MG63 (cell line): ENCODE measurements at regions not wholly inside any gene's neighbourhood (a gene's known extent, or its start where the extent isn't known, plus 50 kb on each side); places are given as distances from the start of the nearest gene placed in this dataset.

Source experiments
- DNase-seq: peaks from one replicate; pipeline ENCODE4 v3.0.0-alpha.2; 2020
- H3K27me3 ChIP-seq: fragments of 250-450 bp; sonication (Bioruptor Pico); 2 replicates; pipeline ENCODE4 v1.5.1; 2020; ENCODE audit warnings: mild to moderate bottlenecking, moderate library complexity
- H3K36me3 ChIP-seq: fragments of 250-450 bp; sonication (Bioruptor Pico); 2 replicates; pipeline ENCODE4 v1.5.1; 2020; ENCODE audit warnings: mild to moderate bottlenecking, moderate library complexity
- H3K4me3 ChIP-seq: fragments of 250-450 bp; sonication (Bioruptor Pico); 2 replicates; pipeline ENCODE4 v1.5.1; 2020; ENCODE audit warnings: mild to moderate bottlenecking, moderate library complexity
- H3K9me3 ChIP-seq: fragments of 250-450 bp; sonication (Bioruptor Pico); 2 replicates; pipeline ENCODE4 v1.5.1; 2020; ENCODE audit warnings: mild to moderate bottlenecking, moderate library complexity

- no peak for DNase-seq
- Histone ChIP-seq H3K4me3 (no peak overlapping the region), H3K27me3 (no peaks in the 10 kb centered on the region), H3K9me3 (peaks cover 8% of the 10 kb centered on the region; the same call in 1 of the 2 replicates), H3K36me3 (no peaks in the 10 kb centered on the region)
Observed at GRCh38 chr7:46751471-46751870, 830.4 kb upstream of the IGFBP3 start.

GRCh38 chr7:46750321-46750865 is 829.3 kb upstream of the IGFBP3 start:
- DNase-seq, result no peak
- no peaks in the 10 kb centered on the region for H3K36me3 ChIP-seq

GRCh38 chr7:46747869-46748576 is 827.0 kb upstream of the IGFBP3 start:
- Histone ChIP-seq H3K27me3 (no peaks in the 10 kb centered on the region), H3K36me3 (no peaks in the 10 kb centered on the region), H3K9me3 (peaks cover 8% of the 10 kb centered on the region; the same call in 1 of the 2 replicates), H3K4me3 (no peak overlapping the region)
- no peak for DNase-seq

More at GRCh38 chr7:46750321-46750865, 829.3 kb upstream of the IGFBP3 start:
- Histone ChIP-seq H3K9me3 (peaks cover 8% of the 10 kb centered on the region; the same call in 1 of the 2 replicates), H3K4me3 (no peak overlapping the region), H3K27me3 (no peaks in the 10 kb centered on the region)

- no peak overlapping the region for H3K4me3 ChIP-seq
- H3K27me3 ChIP-seq, result no peaks in the 10 kb centered on the region
- peaks cover 8% of the 10 kb centered on the region; the same call in 1 of the 2 replicates for H3K9me3 ChIP-seq
- no peaks in the 10 kb centered on the region for H3K36me3 ChIP-seq
- peak; percentile 59 for DNase-seq
Observed at GRCh38 chr7:46746695-46747687, 825.9 kb upstream of the IGFBP3 start.

GRCh38 chr7:46745707-46746090 is 824.6 kb upstream of the IGFBP3 start:
- peak; percentile 13 for DNase-seq
- H3K9me3 ChIP-seq, result peaks cover 8% of the 10 kb centered on the region; the same call in 1 of the 2 replicates
- no peaks in the 10 kb centered on the region for H3K36me3 ChIP-seq
- H3K27me3 ChIP-seq, result no peaks in the 10 kb centered on the region
- no peak overlapping the region for H3K4me3 ChIP-seq

- Histone ChIP-seq H3K27me3 (no peaks in the 10 kb centered on the region), H3K9me3 (peaks cover 8% of the 10 kb centered on the region; the same call in 1 of the 2 replicates), H3K36me3 (no peaks in the 10 kb centered on the region), H3K4me3 (no peak overlapping the region)
- DNase-seq, result no peak
Observed at GRCh38 chr7:46744957-46745706, 824.1 kb upstream of the IGFBP3 start.

- H3K4me3 ChIP-seq, result no peak overlapping the region
- H3K9me3 ChIP-seq, result peaks cover under 1% of the 10 kb centered on the region; the same call in 1 of the 2 replicates
- DNase-seq, result no peak
- no peaks in the 10 kb centered on the region for H3K36me3 ChIP-seq
- no peaks in the 10 kb centered on the region for H3K27me3 ChIP-seq
Observed at GRCh38 chr7:46742601-46743000, 821.5 kb upstream of the IGFBP3 start.

- DNase-seq, result no peak
- no peaks in the 10 kb centered on the region for H3K27me3 ChIP-seq
- H3K9me3 ChIP-seq, result no peaks in the 10 kb centered on the region
- H3K36me3 ChIP-seq, result no peaks in the 10 kb centered on the region
- H3K4me3 ChIP-seq, result no peak overlapping the region
Observed at GRCh38 chr7:46741938-46742540, 821.0 kb upstream of the IGFBP3 start.

GRCh38 chr7:46741181-46741580 is 820.1 kb upstream of the IGFBP3 start:
- Histone ChIP-seq H3K4me3 (no peak overlapping the region), H3K36me3 (no peaks in the 10 kb centered on the region), H3K27me3 (no peaks in the 10 kb centered on the region), H3K9me3 (no peaks in the 10 kb centered on the region)
- DNase-seq, result no peak

- Histone ChIP-seq H3K9me3 (no peaks in the 10 kb centered on the region), H3K27me3 (no peaks in the 10 kb centered on the region), H3K36me3 (no peaks in the 10 kb centered on the region), H3K4me3 (no peak overlapping the region)
- DNase-seq, result no peak
Observed at GRCh38 chr7:46739518-46740234, 818.6 kb upstream of the IGFBP3 start.

- Histone ChIP-seq H3K36me3 (no peaks in the 10 kb centered on the region), H3K4me3 (no peak overlapping the region), H3K9me3 (peaks cover 4% of the 10 kb centered on the region), H3K27me3 (no peaks in the 10 kb centered on the region)
- DNase-seq, result no peak
Observed at GRCh38 chr7:46738796-46739195, 817.7 kb upstream of the IGFBP3 start.

- DNase-seq, result no peak
- Histone ChIP-seq H3K9me3 (peaks cover 4% of the 10 kb centered on the region), H3K27me3 (no peaks in the 10 kb centered on the region), H3K36me3 (no peaks in the 10 kb centered on the region), H3K4me3 (no peak overlapping the region)
Observed at GRCh38 chr7:46738165-46738564, 817.1 kb upstream of the IGFBP3 start.

- DNase-seq, result no peak
- H3K36me3 ChIP-seq, result no peaks in the 10 kb centered on the region
- H3K9me3 ChIP-seq, result peaks cover 13% of the 10 kb centered on the region
- no peak overlapping the region for H3K4me3 ChIP-seq
- no peaks in the 10 kb centered on the region for H3K27me3 ChIP-seq
Observed at GRCh38 chr7:46725838-46726237, 804.8 kb upstream of the IGFBP3 start.

GRCh38 chr7:46725136-46725535 is 804.1 kb upstream of the IGFBP3 start:
- Histone ChIP-seq H3K9me3 (peaks cover 13% of the 10 kb centered on the region), H3K4me3 (no peak overlapping the region), H3K36me3 (no peaks in the 10 kb centered on the region), H3K27me3 (no peaks in the 10 kb centered on the region)
- no peak for DNase-seq

- H3K36me3 ChIP-seq, result no peaks in the 10 kb centered on the region
- no peaks in the 10 kb centered on the region for H3K27me3 ChIP-seq
- DNase-seq, result no peak
- H3K9me3 ChIP-seq, result peaks cover 13% of the 10 kb centered on the region
- H3K4me3 ChIP-seq, result no peak overlapping the region
Observed at GRCh38 chr7:46723742-46724141, 802.7 kb upstream of the IGFBP3 start.
